Colon (tissue), 2 donors: ENCODE measurements at regions not wholly inside any gene's neighbourhood (a gene's known extent, or its start where the extent isn't known, plus 50 kb on each side); places are given as distances from the start of the nearest gene placed in this dataset.
"Not testable (repeated sequence)": the region's sequence is repeated elsewhere in the genome, so short reads cannot be mapped to it uniquely, and the experiment has no call there.

Experiments
- FAIRE-seq: peaks from 2 replicates; lab custom pipeline; 2012; peaks lifted over from hg19 to GRCh38; lab: Jason Lieb, UNC
- donor health status: control.
- donor health status: control.

GRCh38 chr6:138663892-138664291 lies 109.7 kb upstream of the CCDC28A start:
- FAIRE-seq = no peak

- no peak for FAIRE-seq
Measured at GRCh38 chr6:138664745-138665144, 108.8 kb upstream of the CCDC28A start.

- no peak for FAIRE-seq
Measured at GRCh38 chr6:138666636-138667035, 106.9 kb upstream of the CCDC28A start.

- FAIRE-seq = no peak
Measured at GRCh38 chr6:138667408-138667807, 106.2 kb upstream of the CCDC28A start.

- FAIRE-seq = no peak
Measured at GRCh38 chr6:138671351-138671750, 102.2 kb upstream of the CCDC28A start.

GRCh38 chr6:138673346-138674014 lies 100.1 kb upstream of the CCDC28A start:
- no peak for FAIRE-seq

- not testable (repeated sequence) for FAIRE-seq
Measured at GRCh38 chr6:138674444-138674843, 99.1 kb upstream of the CCDC28A start.

- no peak for FAIRE-seq
Measured at GRCh38 chr6:138677538-138677937, 96.0 kb upstream of the CCDC28A start.

GRCh38 chr6:138678168-138678567 lies 95.4 kb upstream of the CCDC28A start:
- no peak for FAIRE-seq

GRCh38 chr6:138680085-138680484 lies 93.5 kb upstream of the CCDC28A start:
- no peak for FAIRE-seq

- no peak for FAIRE-seq
Measured at GRCh38 chr6:138681627-138682026, 91.9 kb upstream of the CCDC28A start.

- FAIRE-seq = no peak
Measured at GRCh38 chr6:138682704-138683527, 90.7 kb upstream of the CCDC28A start.

GRCh38 chr6:138685257-138685656 lies 88.3 kb upstream of the CCDC28A start:
- no peak for FAIRE-seq

- no peak for FAIRE-seq
Measured at GRCh38 chr6:138685781-138686180, 87.8 kb upstream of the CCDC28A start.

- FAIRE-seq = no peak
Measured at GRCh38 chr6:138688580-138688979, 85.0 kb upstream of the CCDC28A start.

GRCh38 chr6:138689849-138690248 lies 83.7 kb upstream of the CCDC28A start:
- no peak for FAIRE-seq

GRCh38 chr6:138690975-138691594 lies 82.5 kb upstream of the CCDC28A start:
- FAIRE-seq = no peak

GRCh38 chr6:138691595-138692057 lies 81.9 kb upstream of the CCDC28A start:
- FAIRE-seq = no peak

GRCh38 chr6:138692058-138692977 lies 81.3 kb upstream of the CCDC28A start:
- FAIRE-seq = no peak

- FAIRE-seq = no peak
Measured at GRCh38 chr6:138692978-138693909, 80.3 kb upstream of the CCDC28A start.

GRCh38 chr6:138695193-138695592 lies 78.4 kb upstream of the CCDC28A start:
- no peak for FAIRE-seq
